DOHH2 (cell line): ENCODE measurements at regions not wholly inside any gene's neighbourhood (a gene's known extent, or its start where the extent isn't known, plus 50 kb on each side); places are given as distances from the start of the nearest gene placed in this dataset.

Experiments used
- H3F3A ChIP-seq: fragments of 200-600 bp; sonication (generic), shearing (Covaris generic); 2 replicates; pipeline ENCODE4 v1.6.0; 2016; ENCODE audit warnings: antibody characterized with exemption, mild to moderate bottlenecking; ENCODE audit not compliant: control insufficient read depth, insufficient read depth
- H3K27ac ChIP-seq: fragments of 200-600 bp; sonication (generic); 2 replicates; pipeline ENCODE4 v1.5.1; 2014; ENCODE audit warnings: low read depth, mild to moderate bottlenecking, low read length, moderate library complexity
- H3K27me3 ChIP-seq: fragments of 200-600 bp; sonication (generic); 2 replicates; pipeline ENCODE4 v1.6.1; 2014; ENCODE audit warnings: mild to moderate bottlenecking, low read length, mixed read lengths; ENCODE audit not compliant: control insufficient read depth
- H3K36me3 ChIP-seq: fragments of 200-600 bp; sonication (generic); 2 replicates; pipeline ENCODE4 v1.6.1; 2014; ENCODE audit warnings: mild to moderate bottlenecking, low read length, moderate library complexity, mixed read lengths; ENCODE audit not compliant: control insufficient read depth
- H3K4me1 ChIP-seq: fragments of 200-600 bp; sonication (generic); 2 replicates; pipeline ENCODE4 v1.6.1; 2014; ENCODE audit warnings: mild to moderate bottlenecking, low read length, mixed read lengths; ENCODE audit not compliant: control insufficient read depth
- H3K4me2 ChIP-seq: fragments of 200-600 bp; sonication (generic); 2 replicates; pipeline ENCODE4 v1.6.0; 2014; ENCODE audit warnings: mild to moderate bottlenecking, low read length, moderate library complexity
- H3K4me3 ChIP-seq: fragments of 200-600 bp; sonication (generic); 2 replicates; pipeline ENCODE4 v1.5.1; 2014; ENCODE audit warnings: mild to moderate bottlenecking, low read length, mixed read lengths
- H3K79me2 ChIP-seq: fragments of 200-600 bp; sonication (generic); 2 replicates; pipeline ENCODE4 v1.6.1; 2014; ENCODE audit warnings: mild to moderate bottlenecking, low read length, mixed read lengths; ENCODE audit not compliant: control insufficient read depth
- H3K9me2 ChIP-seq: fragments of 200-600 bp; sonication (generic); replicated peaks from 2 replicates; pipeline ENCODE4 v1.6.1; 2014; ENCODE audit warnings: mild to moderate bottlenecking, low read length, mixed read lengths; ENCODE audit not compliant: control insufficient read depth
- H3K9me3 ChIP-seq: fragments of 200-600 bp; sonication (generic); 2 replicates; pipeline ENCODE4 v1.6.1; 2014; ENCODE audit warnings: antibody characterized with exemption, low read length, mixed read lengths; ENCODE audit not compliant: control insufficient read depth, insufficient read depth
- H4K20me1 ChIP-seq: fragments of 200-600 bp; sonication (generic); 2 replicates; pipeline ENCODE4 v1.6.0; 2014; ENCODE audit warnings: low read depth, mild to moderate bottlenecking, antibody characterized with exemption, low read length, moderate library complexity; ENCODE audit not compliant: control insufficient read depth, insufficient read depth
- CTCF ChIP-seq: fragments of 200-600 bp; sonication (generic); IDR thresholded peaks from one replicate; pipeline ENCODE4 v1.5.1; 2014; ENCODE audit warnings: antibody characterized with exemption, mild to moderate bottlenecking, low read depth, low read length; ENCODE audit not compliant: poor library complexity, severe bottlenecking
- EZH2phosphoT487 ChIP-seq: fragments of 200-600 bp; sonication (generic); IDR thresholded peaks from 2 replicates; pipeline ENCODE4 v1.6.1; 2017; ENCODE audit warnings: borderline replicate concordance, mild to moderate bottlenecking, antibody characterized with exemption, low read length, moderate library complexity, mixed read lengths

GRCh38 chr15:57873564-57874209 is 167.2 kb downstream of the POLR2M start:
- Histone ChIP-seq H4K20me1 (no peaks in the 10 kb centered on the region), H3K4me2 (no peak overlapping the region), H3K79me2 (no peaks in the 10 kb centered on the region), H3K9me3 (no peaks in the 10 kb centered on the region), H3K27me3 (no peaks in the 10 kb centered on the region), H3K4me1 (no peaks in the 10 kb centered on the region), H3K4me3 (no peak overlapping the region), H3K9me2 (no peaks in the 10 kb centered on the region), H3K27ac (no peak overlapping the region), H3K36me3 (no peaks in the 10 kb centered on the region), H3F3A (no peaks in the 10 kb centered on the region)
- TF ChIP-seq CTCF (no peak), EZH2phosphoT487 (no peak)

GRCh38 chr15:57875347-57875746 is 168.8 kb downstream of the POLR2M start:
- no peaks in the 10 kb centered on the region for H3K9me2 ChIP-seq

GRCh38 chr15:57878573-57878972 is 172.1 kb downstream of the POLR2M start:
- no peak overlapping the region for H3K27ac ChIP-seq
- H3K4me1 ChIP-seq: no peaks in the 10 kb centered on the region
- H3F3A ChIP-seq: no peaks in the 10 kb centered on the region
- TF ChIP-seq CTCF (no peak), EZH2phosphoT487 (no peak)
- no peaks in the 10 kb centered on the region for H3K9me3 ChIP-seq
- H3K27me3 ChIP-seq: no peaks in the 10 kb centered on the region
- no peaks in the 10 kb centered on the region for H4K20me1 ChIP-seq
- no peaks in the 10 kb centered on the region for H3K79me2 ChIP-seq
- H3K36me3 ChIP-seq: no peaks in the 10 kb centered on the region
- H3K4me3 ChIP-seq: no peak overlapping the region
- no peak overlapping the region for H3K4me2 ChIP-seq
- no peaks in the 10 kb centered on the region for H3K9me2 ChIP-seq

More at GRCh38 chr15:57875347-57875746, 168.8 kb downstream of the POLR2M start:
- Histone ChIP-seq H3K36me3 (no peaks in the 10 kb centered on the region), H3K27me3 (no peaks in the 10 kb centered on the region), H3K4me1 (no peaks in the 10 kb centered on the region), H3K9me3 (no peaks in the 10 kb centered on the region), H3K27ac (no peak overlapping the region), H3F3A (no peaks in the 10 kb centered on the region), H3K4me2 (no peak overlapping the region), H3K4me3 (no peak overlapping the region), H4K20me1 (no peaks in the 10 kb centered on the region), H3K79me2 (no peaks in the 10 kb centered on the region)
- TF ChIP-seq EZH2phosphoT487 (no peak), CTCF (no peak)
